ENCODE measurements at regions not wholly inside any gene's neighbourhood (a gene's known extent, or its start where the extent isn't known, plus 50 kb on each side); places are given as distances from the start of the nearest gene placed in this dataset.

- H3K27me3 ChIP-seq (replicated peaks; ENCODE audit: control insufficient read depth, insufficient read depth, low read length): no peaks in the 10 kb centered on the region
- no peak for TF ChIP-seq CTCF (IDR thresholded peaks at IDR 0.05; ENCODE audit: insufficient read depth in 1 of 2, low read depth in 1 of 2, low read length in 1 of 2, severe bottlenecking in 1 of 2, unreplicated experiment in 1 of 2)
- CTCF ChIA-PET: no interaction called here
- no peaks in the 10 kb centered on the region for H3K27me3 Mint-ChIP-seq (ENCODE audit: insufficient read depth, unreplicated experiment)
- no peak overlapping the region for H3K4me3 ChIP-seq (ENCODE audit: low read depth, low read length)
- BruUV-seq (replicated peaks): no TSS peak
- no peaks in the 10 kb centered on the region for H3K36me3 Mint-ChIP-seq (ENCODE audit: insufficient read depth, unreplicated experiment)
- H3K4me3 Mint-ChIP-seq (ENCODE audit: unreplicated experiment): no peak overlapping the region
- H3K4me1 ChIP-seq: no peaks in the 10 kb centered on the region
- no peaks in the 10 kb centered on the region for H3K36me3 ChIP-seq (ENCODE audit: control insufficient read depth, insufficient read depth, low read length)
- H3K9me3 ChIP-seq: no peaks in the 10 kb centered on the region
- H3K4me1 Mint-ChIP-seq (ENCODE audit: low read depth, unreplicated experiment): no peaks in the 10 kb centered on the region
- DNase-seq: no peak
- intact Hi-C loops (cut with micrococcal nuclease; ENCODE audit: unreplicated experiment): no loop called here
- H3K9me3 Mint-ChIP-seq (ENCODE audit: unreplicated experiment): no peaks in the 10 kb centered on the region
- POLR2A ChIA-PET: no interaction called here
- no peak overlapping the region for H3K27ac Mint-ChIP-seq (ENCODE audit: unreplicated experiment)
Measured at GRCh38 chr1:80825067-80825466, 975.7 kb upstream of the ADGRL2 start.

- H3K9me3 Mint-ChIP-seq (ENCODE audit: unreplicated experiment): no peaks in the 10 kb centered on the region
- H3K27ac Mint-ChIP-seq (ENCODE audit: unreplicated experiment): no peak overlapping the region
- no peaks in the 10 kb centered on the region for H3K4me1 Mint-ChIP-seq (ENCODE audit: low read depth, unreplicated experiment)
- no peak overlapping the region for H3K4me3 Mint-ChIP-seq (ENCODE audit: unreplicated experiment)
- no TSS peak for BruUV-seq (replicated peaks)
- TF ChIP-seq CTCF (IDR thresholded peaks at IDR 0.05; ENCODE audit: insufficient read depth in 1 of 2, low read depth in 1 of 2, low read length in 1 of 2, severe bottlenecking in 1 of 2, unreplicated experiment in 1 of 2): no peak
- no peak overlapping the region for H3K4me3 ChIP-seq (ENCODE audit: low read depth, low read length)
- H3K27me3 Mint-ChIP-seq (ENCODE audit: insufficient read depth, unreplicated experiment): no peaks in the 10 kb centered on the region
- H3K36me3 Mint-ChIP-seq (ENCODE audit: insufficient read depth, unreplicated experiment): no peaks in the 10 kb centered on the region
- no peak for DNase-seq
- no peaks in the 10 kb centered on the region for H3K9me3 ChIP-seq
- no peaks in the 10 kb centered on the region for H3K4me1 ChIP-seq
- CTCF ChIA-PET: no interaction called here
- H3K27me3 ChIP-seq (replicated peaks; ENCODE audit: control insufficient read depth, insufficient read depth, low read length): no peaks in the 10 kb centered on the region
- POLR2A ChIA-PET: no interaction called here
- no peaks in the 10 kb centered on the region for H3K36me3 ChIP-seq (ENCODE audit: control insufficient read depth, insufficient read depth, low read length)
- intact Hi-C loops (cut with micrococcal nuclease; ENCODE audit: unreplicated experiment): no loop called here
Measured at GRCh38 chr1:80818211-80818610, 982.5 kb upstream of the ADGRL2 start.

GRCh38 chr1:80807981-80808380 is 992.8 kb upstream of the ADGRL2 start:
- no peaks in the 10 kb centered on the region for H3K27me3 ChIP-seq (replicated peaks; ENCODE audit: control insufficient read depth, insufficient read depth, low read length)
- no TSS peak for BruUV-seq (replicated peaks)
- intact Hi-C loops (cut with micrococcal nuclease; ENCODE audit: unreplicated experiment): loop anchor here (2.0 kb wide), 1 partner anchor 61 kb away; no protein-coding TSS in a partner anchor
- Mint-ChIP-seq H3K9me3 (ENCODE audit: unreplicated experiment) (no peaks in the 10 kb centered on the region), H3K27me3 (ENCODE audit: insufficient read depth, unreplicated experiment) (no peaks in the 10 kb centered on the region), H3K36me3 (ENCODE audit: insufficient read depth, unreplicated experiment) (no peaks in the 10 kb centered on the region), H3K27ac (ENCODE audit: unreplicated experiment) (no peak overlapping the region), H3K4me3 (ENCODE audit: unreplicated experiment) (no peak overlapping the region), H3K4me1 (ENCODE audit: low read depth, unreplicated experiment) (no peaks in the 10 kb centered on the region)
- CTCF ChIA-PET: no interaction called here
- DNase-seq: no peak
- H3K4me1 ChIP-seq: no peaks in the 10 kb centered on the region
- H3K4me3 ChIP-seq (ENCODE audit: low read depth, low read length): no peak overlapping the region
- H3K9me3 ChIP-seq: no peaks in the 10 kb centered on the region
- POLR2A ChIA-PET: no interaction called here
- no peaks in the 10 kb centered on the region for H3K36me3 ChIP-seq (ENCODE audit: control insufficient read depth, insufficient read depth, low read length)
- TF ChIP-seq CTCF (IDR thresholded peaks at IDR 0.05; ENCODE audit: insufficient read depth in 1 of 2, low read depth in 1 of 2, low read length in 1 of 2, severe bottlenecking in 1 of 2, unreplicated experiment in 1 of 2): no peak

All from Caco-2 (cell line).